ENCODE measurements at regions not wholly inside any gene's neighbourhood (a gene's known extent, or its start where the extent isn't known, plus 50 kb on each side); places are given as distances from the start of the nearest gene placed in this dataset.

DNA sequence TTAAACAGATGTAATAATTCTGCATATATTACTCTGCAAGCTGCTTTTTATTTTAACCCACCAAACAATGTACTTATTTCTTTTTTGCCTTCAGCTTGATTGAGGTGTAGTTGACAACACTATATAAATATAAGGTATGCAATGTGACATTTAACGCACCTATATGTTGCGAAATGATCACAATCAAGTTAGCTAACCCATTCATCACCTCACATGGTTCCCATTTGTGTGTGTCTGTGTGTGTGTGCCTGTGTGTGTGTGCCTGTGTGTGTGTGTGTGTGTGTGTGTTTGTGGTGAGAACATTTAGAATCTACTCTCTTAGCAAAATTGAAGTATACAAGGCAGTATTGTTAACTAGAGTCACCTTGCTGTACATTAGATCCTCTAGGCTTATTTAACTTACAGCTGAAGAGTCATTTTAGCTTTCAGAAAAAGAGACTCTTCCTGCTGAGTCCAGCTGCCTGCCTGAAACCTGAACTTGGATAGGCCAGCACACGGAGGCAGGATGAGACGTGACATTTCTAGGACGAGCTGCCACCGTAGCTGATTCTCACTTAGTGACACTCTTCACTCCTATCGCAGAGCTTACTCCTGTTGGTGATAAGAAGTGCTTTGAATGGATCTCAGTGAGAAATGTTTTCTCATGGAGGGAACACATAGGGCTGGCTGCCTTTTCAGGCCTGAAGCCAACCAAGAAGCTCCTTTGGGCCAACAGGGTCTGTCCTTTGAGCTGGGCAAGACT, 126.5 kb upstream of the RIPOR2 start:
- no peak overlapping the region for H3K27ac ChIP-seq
- TF ChIP-seq CTCF (IDR thresholded peaks at IDR 0.05) (no peak), ZFX (IDR thresholded peaks at IDR 0.05; ENCODE audit: borderline replicate concordance) (no peak)

DNA sequence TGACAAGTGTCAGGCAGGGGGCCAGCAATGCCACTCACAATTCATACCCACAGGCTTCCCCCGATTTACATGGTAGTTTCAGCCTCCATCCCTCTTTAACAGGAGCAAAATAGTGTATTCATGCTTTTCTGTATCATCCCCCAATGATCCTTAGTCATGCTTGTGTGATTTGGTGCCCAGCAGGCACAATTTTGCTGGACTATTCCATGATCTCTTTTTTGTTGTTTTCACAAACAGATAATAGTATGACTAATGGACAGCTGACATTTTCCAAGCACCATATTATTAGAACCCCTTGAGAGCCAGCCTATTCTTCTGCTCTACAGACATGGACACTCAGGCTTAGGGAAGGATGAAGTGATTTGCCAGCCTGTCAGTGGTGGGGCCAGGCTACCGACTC, 128.2 kb upstream of the RIPOR2 start:
- TF ChIP-seq CTCF (IDR thresholded peaks at IDR 0.05) (no peak), ZFX (IDR thresholded peaks at IDR 0.05; ENCODE audit: borderline replicate concordance) (no peak)
- no peak overlapping the region for H3K27ac ChIP-seq

DNA sequence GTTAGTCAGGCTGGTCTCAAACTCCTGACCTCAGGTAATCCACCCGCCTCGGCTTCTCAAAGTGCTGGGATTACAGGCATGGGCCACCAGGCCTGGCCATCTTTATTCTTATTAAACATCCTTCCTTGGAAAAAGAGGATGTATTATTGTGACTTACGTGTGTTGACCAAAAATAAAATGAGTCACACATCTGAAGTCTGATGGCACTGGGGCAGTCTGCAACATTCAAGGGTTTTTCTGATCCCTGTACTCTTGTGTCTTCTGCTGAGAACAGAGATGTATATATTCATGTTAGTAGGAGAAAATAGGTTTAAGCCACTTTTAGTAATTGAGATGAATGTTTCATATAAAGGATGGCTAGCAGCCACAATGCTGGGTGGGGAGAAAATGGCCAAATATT, 129.9 kb upstream of the RIPOR2 start:
- H3K27ac ChIP-seq = no peak overlapping the region
- TF ChIP-seq CTCF (IDR thresholded peaks at IDR 0.05) (no peak), ZFX (IDR thresholded peaks at IDR 0.05; ENCODE audit: borderline replicate concordance) (no peak)

GRCh38 chr6:25066593-25066992, 130.8 kb upstream of the RIPOR2 start:
- H3K27ac ChIP-seq = no peak overlapping the region
- TF ChIP-seq CTCF (IDR thresholded peaks at IDR 0.05) (no peak), ZFX (IDR thresholded peaks at IDR 0.05; ENCODE audit: borderline replicate concordance) (no peak)

DNA sequence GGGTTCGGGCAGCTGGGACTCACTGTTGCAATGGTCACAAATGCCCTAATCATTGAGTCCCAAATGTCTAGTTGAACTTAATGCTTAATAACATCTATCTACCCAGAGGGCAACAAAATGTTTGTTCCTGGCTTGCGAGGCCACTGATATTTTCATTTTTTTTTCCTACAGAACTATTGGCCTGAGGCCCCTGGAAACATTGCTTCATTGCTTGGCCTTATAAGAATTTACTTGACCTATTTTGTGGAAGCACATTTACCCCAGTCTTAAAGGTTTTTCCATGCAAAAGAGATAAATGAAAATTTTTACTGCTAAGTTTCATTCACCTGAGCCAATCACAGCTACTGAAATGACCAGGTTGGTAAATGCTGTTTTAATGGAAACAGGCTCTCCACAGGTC, 133.1 kb upstream of the RIPOR2 start:
- TF ChIP-seq CTCF (IDR thresholded peaks at IDR 0.05) = no peak
- TF ChIP-seq ZFX (IDR thresholded peaks at IDR 0.05; ENCODE audit: borderline replicate concordance) = no peak
- no peak overlapping the region for H3K27ac ChIP-seq

DNA sequence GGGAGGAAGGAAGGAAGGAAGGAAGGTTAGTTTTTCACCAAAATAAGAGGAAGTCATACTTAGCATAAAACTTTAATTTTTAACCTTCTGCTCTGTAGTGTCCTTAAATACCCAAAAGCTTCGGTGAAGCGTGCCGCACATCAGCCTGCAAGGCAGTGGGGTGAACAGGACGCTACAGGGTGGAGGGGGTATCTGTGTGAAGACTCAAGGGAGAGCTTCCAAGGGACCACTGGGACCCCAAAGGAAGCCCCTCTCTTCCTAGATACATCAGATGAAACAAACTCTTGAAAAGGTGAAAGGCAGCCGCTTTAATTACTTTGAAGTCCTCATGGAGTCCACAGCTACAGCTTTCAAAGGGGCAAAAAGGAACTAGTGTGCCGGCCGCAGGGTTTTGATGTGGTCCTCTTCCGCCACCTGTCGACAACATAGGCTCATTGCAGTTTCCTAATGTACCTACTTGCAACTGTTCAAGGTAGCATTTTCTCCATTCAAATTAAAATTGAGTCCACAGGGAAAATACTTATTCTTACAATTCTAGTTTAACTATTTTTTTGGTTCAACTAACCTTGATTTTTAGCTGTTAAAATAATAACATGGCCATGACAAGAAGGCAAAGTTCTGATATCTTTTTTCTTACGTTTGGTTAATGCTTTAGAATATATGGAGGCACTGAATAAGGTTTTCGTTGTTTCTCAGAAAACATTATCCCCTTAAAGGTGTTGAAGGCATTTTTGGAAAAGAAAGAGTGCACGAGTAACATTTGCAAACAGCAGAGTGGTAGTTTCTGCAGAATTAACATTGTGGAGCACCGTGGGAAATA, 135.0 kb upstream of the RIPOR2 start:
- no peak overlapping the region for H3K27ac ChIP-seq

More for the DNA sequence above, 135.0 kb upstream of the RIPOR2 start:
- TF ChIP-seq ZFX (IDR thresholded peaks at IDR 0.05; ENCODE audit: borderline replicate concordance) (no peak), CTCF (IDR thresholded peaks at IDR 0.05) (peak; percentile 86)
